ENCODE measurements at regions not wholly inside any gene's neighbourhood (a gene's known extent, or its start where the extent isn't known, plus 50 kb on each side); places are given as distances from the start of the nearest gene placed in this dataset.
"Not testable (repeated sequence)": the region's sequence is repeated elsewhere in the genome, so short reads cannot be mapped to it uniquely, and the experiment has no call there.

DNA sequence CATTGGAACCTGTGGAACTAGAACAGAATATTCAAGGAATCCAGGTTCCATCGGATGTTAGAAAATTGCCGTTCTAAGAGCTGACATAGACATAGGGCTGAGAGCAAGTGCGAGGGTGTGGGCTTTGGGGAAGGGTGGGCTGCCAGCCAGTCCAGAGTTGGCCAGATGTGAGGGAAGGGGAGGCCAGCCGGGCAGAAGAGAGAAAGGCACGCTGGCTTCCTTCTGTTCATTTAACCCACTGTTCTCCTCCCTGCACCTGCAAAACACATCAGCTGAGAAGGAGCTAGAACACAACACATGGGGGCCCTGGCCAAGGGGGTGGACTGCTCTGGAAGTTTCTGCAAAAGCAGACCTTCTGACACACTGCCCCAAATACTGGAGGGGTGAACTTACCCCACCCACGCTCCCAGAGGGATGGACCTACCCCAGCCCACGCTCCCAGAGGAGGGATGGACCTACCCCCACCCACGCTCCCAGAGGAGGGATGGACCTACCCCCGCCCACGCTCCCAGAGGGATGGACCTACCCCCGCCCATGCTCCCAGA is 98.0 kb downstream of the SHANK2 start:
- no peak for DNase-seq (ENCODE audit: low read depth in 4 of 4, low spot score in 3 of 4)

DNA sequence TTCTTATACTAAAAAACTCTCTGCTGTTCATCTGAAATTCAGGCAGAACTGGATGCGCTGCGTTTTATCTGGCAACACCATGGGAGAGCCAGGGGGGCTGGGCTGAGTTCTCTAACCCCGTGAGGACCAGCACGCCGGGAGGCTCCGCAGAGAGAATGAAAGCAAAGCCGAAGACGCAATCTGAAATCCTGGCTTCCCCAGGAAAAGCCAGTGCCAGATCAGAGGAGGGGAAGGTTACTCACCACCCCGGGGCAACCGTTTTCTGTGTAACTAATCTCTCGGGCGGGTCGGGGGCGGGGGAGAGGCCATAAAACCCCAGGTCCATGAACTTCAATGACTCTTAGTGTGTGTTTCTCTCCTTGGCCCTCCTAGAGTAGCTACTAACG is 99.4 kb downstream of the SHANK2 start:
- peak in 1 of 4 donors; percentile 25 for DNase-seq (ENCODE audit: low read depth in 4 of 4, low spot score in 3 of 4)

DNA sequence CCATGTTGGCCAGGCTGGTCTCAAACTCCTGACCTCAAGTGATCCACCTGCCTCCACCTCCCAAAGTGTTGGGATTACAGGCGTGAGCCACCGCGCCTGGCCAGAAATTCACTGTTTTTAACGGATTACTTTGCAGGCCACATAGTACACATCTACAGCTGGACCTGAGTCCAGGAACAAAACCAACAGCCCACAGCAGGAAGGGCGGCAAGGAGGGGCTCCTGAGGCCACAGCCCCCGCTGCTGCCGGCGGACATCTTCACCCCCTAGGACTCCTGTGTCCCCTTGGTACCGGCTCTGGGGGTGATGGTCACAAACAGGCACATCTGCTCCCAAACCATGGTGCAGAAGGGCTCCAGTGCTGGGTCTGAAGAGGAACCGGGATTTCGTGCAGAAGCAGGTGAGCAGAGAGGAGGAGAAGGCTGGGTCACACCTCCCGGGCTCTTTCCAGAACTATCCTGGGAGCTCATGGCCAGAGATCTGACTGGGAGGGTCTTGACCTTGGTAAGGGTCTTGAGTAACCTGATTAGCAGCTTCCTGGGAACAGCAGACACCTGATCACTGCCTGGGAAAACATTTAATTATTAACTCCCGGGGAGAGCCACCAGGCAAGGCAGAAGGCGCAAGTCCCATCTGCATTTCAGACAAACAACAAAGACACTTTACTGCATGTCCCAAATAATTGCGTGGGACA is 99.9 kb downstream of the SHANK2 start:
- DNase-seq (ENCODE audit: low read depth in 4 of 4, low spot score in 3 of 4) = not testable (repeated sequence)

- no peak for DNase-seq (ENCODE audit: low read depth in 4 of 4, low spot score in 3 of 4)
Observed at GRCh38 chr11:71151561-71151960, 100.8 kb downstream of the SHANK2 start.

DNA sequence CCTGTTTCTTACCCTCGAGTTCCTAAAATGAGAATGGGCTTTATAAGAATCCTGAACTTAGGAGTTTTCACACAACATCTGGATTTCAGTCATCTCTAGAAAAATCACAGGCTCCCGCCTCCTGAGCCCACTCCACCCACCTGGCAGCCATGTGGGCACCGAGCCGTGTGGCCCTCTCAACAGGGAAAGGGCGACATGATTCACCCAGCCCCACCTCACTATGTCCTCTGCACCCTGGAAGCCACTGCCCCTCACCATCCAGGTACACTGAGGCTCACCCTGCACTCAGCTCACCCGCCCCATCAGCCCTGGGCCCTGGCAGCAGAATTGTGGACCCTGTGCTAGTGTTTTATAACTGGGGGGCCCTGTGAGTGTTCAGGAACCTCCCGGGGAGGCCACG is 101.5 kb downstream of the SHANK2 start:
- DNase-seq (ENCODE audit: low read depth in 4 of 4, low spot score in 3 of 4) = no peak

DNA sequence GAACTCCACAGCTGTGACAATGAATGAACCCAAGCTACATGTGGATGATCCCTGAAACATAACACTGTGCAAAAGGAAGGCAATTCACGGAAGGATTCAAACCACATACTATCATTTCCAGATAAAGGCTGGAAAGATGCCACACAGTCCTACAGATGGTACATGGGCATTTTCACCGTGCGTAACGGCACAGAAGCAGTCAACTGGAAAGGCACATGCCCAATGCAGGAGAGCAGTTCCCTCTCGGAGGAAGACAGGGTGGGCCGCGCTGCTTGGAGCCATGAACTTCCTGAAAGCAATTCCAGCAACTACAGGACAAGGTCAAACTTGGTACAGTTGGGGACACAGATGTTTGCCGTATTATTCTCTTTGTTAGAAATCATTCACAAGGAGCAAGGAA is 103.7 kb downstream of the SHANK2 start:
- no peak for DNase-seq (ENCODE audit: low read depth in 4 of 4, low spot score in 3 of 4)

DNA sequence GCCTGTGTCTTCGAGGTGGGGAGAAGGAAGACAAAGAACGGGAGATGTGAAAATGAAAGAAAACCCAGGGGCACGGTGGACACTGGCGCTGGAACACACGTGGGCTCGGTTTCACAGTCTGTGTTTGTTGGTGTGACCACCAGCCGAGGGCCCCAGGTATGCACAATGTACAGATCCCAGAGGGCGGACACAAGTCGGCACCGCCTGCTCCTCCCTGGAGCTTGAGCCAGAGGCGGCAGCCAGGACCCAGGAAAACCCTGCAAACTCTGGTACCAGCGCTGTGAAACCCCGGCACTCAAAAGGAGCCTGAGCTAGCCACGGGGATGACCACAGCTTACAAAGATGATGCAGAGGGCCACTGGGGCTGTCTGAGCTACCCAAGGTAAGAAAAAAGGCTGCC is 105.0 kb downstream of the SHANK2 start:
- no peak for DNase-seq (ENCODE audit: low read depth in 4 of 4, low spot score in 3 of 4)

DNA sequence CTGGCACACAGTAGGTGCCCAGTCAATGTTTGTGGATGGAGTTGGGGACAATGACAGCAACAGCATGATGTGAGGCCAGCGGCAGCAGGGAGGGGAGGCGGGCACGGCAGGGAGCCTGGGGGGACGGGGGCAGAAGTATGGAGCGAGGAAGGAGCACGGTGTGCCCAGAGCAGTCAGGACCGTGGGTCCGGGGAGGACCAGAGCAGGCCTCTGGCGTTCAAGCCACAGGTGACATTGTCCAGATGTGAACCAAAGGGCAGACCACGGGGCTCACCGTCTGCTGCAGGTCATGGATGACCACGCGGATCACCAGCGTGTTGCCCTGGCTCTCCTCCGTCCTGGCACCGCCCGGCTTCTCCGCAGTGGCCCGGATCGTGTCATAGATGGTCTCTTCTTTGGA is 105.5 kb downstream of the SHANK2 start:
- DNase-seq (ENCODE audit: low read depth in 4 of 4, low spot score in 3 of 4) = no peak

- no peak for DNase-seq (ENCODE audit: low read depth in 4 of 4, low spot score in 3 of 4)
Observed at GRCh38 chr11:71145988-71146824, 106.2 kb downstream of the SHANK2 start.

DNA sequence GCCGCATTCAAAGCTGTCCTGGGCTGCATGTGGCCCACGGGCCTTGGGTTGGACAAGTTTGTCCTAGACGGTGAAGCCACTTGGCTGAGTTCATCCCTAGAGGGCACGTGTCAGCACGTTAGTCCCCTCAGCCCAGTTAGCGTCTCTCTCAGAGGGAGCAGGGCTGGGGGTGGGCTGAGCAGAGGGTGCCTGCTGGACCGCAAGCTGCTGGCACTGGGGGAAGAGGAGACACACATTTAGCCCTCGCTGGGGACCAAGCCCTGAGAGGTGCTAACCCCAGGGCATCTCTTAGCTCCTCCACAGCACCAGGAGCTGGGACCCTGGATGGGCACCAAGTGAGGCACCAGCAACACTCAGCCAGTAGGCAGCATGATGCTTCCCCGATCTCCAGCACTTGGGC is 107.0 kb downstream of the SHANK2 start:
- DNase-seq (ENCODE audit: low read depth in 4 of 4, low spot score in 3 of 4) = no peak

DNA sequence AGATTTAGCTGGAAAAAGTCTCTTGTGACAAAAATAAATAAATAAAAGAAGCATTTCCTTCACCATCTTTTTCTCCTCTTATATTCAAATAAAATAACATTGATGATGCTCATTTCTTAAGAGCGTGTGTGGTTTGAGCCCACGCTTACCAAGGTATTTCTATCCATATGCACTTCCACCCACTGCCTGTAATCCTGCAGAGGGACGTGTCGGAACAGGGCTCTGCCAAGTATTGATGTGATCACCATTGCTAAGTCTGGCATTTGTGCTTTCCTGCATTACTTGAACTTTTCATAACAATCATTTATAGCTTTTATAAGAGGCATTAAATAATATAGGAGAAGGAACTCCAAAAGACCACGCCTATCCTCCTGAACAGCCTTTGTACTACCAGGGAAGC is 107.6 kb downstream of the SHANK2 start:
- no peak for DNase-seq (ENCODE audit: low read depth in 4 of 4, low spot score in 3 of 4)

DNA sequence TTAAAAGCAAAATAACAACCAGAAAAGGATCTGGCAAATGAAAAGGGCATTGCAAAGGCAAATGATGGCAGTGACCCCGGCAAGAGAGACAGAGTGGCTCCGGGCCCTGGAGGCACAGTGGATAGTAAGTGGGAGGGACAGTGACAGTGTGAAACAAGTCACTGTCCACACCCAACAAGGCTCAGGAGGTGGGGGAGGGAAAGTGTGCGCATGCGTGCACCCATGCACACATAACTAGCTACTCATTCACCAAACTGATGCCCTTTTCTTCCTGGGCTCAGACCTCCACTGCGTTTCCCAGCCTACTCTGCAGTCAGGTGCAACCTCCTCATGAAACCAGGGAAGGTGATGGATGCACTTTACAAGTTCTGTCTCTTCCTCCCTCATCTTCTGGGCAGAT is 108.4 kb downstream of the SHANK2 start:
- no peak for DNase-seq (ENCODE audit: low read depth in 4 of 4, low spot score in 3 of 4)

DNA sequence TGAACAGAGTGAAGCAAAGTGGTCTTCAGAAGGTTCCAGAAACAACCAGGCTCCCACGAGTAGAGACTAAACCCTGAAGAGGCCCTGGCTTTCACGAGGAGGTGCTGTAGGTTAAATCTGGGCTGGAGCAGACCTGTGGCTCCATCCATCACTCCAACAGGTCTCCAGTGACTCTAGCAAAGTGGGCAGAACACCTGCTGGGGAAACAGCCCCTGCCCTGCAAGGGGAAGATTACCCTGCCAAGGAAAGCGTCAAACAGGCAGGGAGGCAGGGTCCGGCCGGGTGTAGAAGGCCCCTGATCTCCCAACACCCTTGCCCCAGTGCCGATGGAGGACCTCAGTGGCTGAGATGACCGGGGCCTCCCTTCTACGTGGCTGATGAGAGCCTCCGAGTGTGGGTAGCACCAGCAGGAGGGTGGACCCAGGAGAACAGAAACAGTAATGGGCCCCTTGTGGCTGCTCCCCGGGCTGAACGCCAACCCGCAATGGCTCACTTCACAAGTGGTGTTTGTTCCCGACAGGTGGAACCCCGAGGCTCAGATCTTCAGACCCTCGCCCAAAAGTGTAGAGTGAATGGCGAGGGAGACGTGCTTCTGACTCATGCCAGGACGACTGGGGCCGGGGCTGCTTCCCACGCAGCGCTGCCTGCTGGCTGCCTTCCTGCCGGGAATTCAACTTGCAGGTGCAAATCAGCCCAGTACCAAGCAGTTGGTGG is 112.0 kb downstream of the SHANK2 start:
- DNase-seq (ENCODE audit: low read depth in 4 of 4, low spot score in 3 of 4) = no peak

DNA sequence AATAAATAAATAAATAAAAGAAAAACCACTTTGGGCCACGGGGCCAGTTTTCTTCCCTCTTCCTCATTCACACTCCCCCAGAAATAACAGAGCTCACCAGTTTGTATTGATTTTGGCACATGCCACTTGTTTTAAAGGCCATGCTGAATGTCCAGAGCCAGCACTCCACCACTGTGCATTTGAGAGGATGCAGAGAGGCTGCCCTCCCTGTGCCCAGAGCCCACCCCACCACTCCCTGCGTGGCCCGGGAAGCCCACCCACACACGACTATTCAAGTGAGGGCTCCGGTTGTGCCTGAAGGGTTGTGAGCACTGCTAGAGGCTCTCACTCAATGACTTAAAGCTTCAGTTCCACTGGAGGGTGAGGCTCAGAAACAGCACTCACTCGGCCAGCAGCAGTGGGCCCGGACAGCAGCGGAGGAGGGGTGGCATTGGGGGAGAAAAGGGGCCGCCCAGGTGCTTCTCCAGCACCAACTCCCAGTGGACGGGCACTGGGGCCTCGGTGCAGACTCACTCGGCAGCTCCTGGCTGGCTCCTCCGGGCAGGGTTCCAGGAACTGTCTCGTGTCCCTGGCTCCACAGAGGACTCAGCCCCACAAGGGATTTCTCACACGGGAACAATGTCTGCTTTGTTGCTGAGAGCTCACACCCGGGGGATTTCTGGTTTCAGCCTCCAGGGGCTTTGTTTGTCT is 112.7 kb downstream of the SHANK2 start:
- DNase-seq (ENCODE audit: low read depth in 4 of 4, low spot score in 3 of 4) = no peak

DNA sequence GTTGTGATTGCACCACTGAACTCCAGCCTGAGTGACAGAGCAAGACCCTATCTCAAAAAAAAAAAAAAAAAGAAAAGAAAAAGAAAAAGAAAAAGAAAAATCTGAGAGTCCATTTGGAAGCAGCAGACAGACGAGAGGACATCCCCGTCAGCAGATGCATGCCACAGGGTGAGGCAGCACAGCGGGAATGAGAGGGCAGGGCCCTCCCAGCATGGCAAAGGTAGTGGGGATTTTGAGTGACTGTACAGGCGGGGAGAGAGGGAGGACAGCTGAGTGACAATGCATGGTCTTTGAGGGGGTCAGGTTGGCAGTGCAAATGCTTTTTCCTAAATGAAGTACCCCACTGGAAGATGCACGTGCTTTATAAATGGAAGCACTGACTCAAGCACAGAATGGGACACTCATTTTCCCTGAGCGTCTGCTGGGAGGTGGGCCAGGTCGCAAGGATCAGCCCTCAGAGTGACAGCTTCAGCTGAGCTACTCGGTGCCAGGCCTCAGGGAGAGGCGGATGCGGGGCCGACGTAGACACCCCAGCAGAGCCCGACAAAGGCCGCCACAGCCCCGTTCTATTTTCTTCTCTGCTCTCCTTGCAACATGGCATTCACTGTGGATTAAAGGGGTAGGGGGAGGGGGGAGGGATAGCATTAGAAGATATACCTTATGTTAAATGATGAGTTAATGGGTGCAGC is 113.5 kb downstream of the SHANK2 start:
- no peak for DNase-seq (ENCODE audit: low read depth in 4 of 4, low spot score in 3 of 4)

DNA sequence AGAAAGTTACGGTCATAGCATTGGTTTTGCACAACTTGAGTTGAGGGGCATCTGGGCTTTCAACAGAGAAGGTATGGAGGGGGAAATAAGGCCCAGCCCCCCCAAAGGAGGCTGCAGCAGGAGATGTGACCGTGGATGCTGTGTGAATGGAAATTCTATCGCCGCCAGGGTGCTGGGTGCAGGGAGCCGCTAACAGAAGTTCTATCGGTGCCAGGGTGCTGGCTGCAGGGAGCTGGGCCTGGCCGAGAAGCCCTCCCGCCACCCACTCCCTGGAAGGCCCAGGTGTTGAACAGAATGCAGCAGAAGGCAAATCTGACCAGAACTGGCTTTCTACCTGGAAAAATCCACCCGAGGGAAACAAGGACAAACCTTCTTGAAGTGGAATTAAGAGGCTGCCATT is 115.0 kb downstream of the SHANK2 start:
- DNase-seq (ENCODE audit: low read depth in 4 of 4, low spot score in 3 of 4) = no peak

DNA sequence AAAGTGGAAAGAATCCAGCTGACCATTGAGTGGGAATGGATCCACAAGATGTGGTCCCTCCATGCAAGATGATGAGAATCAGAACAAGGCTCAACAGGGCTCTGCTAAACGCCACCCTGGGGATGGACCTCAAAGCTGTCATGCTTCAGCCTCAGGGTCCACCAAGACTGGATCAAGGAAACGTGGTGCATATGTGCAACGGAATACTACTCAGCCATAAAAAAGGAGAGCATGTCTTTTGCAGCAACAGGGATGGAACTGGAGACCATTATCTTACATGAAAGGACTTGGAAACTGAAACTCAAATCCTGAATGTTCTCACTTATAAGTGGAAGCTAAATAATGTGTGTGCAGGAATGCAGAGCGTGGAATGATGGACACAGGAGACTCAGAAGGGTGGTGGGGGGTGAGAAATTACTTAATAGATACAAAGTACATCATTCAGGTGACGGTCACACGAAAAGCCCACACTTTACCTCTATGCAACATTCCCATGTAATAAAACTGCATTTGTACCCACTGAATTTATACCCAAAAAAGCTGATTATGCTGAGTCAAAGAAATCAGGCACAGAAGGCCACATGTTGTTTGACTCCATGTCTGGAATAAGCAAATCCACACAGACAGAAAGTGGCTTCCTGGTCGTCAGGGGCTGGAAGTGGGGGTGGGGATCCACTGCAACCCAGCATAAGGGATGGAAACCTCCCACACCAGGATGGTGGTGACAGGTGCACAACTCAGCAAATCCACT is 116.1 kb downstream of the SHANK2 start:
- no peak for DNase-seq (ENCODE audit: low read depth in 4 of 4, low spot score in 3 of 4)

DNA sequence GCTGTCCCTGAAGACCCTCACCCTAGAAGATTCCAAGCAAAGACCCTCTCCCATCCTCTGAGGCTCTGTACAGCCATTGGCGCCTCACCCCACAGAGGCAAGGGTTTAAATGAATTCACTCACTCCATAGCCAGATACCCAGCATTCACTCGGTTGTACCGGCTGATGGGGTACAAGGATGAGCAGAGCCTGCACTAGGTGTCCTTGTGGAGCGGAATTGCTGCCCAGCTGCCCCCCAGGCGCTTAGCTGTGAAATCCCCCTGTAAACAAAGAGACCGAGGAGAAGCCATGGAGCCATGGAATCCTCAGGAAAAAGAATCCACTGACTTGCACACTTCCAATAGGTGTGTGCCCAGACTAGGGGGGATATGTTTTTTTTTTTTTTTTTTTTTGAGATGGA is 117.3 kb downstream of the SHANK2 start:
- DNase-seq (ENCODE audit: low read depth in 4 of 4, low spot score in 3 of 4) = no peak

- no peak for DNase-seq (ENCODE audit: low read depth in 4 of 4, low spot score in 3 of 4)
Observed at GRCh38 chr11:71133946-71134345, 118.4 kb downstream of the SHANK2 start.

DNA sequence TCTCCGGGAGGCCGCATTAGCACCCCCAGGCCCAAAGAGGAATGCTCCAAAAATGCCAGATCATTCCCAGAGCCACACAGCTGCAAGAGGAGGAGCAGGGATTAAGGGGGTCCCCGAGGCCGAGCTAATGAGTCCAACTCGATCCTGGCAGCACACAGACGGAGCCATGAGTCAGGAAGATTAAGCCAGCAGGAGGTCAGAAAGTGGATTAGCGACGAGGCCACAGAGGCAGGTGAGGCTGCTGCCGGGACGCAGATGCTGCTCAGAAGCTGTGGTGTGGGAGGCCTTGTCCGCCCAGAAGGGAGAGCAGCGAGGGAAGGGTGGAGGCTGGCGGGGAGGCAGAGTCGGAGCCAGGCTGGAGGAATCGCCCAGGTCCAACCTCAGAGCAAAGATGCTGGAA is 120.5 kb downstream of the SHANK2 start:
- no peak for DNase-seq (ENCODE audit: low read depth in 4 of 4, low spot score in 3 of 4)
